Skin epidermis (tissue), 12 donors: ENCODE measurements at regions not wholly inside any gene's neighbourhood (a gene's known extent, or its start where the extent isn't known, plus 50 kb on each side); places are given as distances from the start of the nearest gene placed in this dataset.
"Not testable (repeated sequence)": the region's sequence is repeated elsewhere in the genome, so short reads cannot be mapped to it uniquely, and the experiment has no call there.

Experiments
- H3K27ac ChIP-seq, 21 experiments: fragments of 200-600 bp; sonication (generic) in 11 of 21; one replicate each; pipeline ENCODE4 v1.5.0; 2020; ENCODE audit warnings: mild to moderate bottlenecking in 3 of 21, inconsistent platforms in 2 of 21, moderate library complexity in 2 of 21
- H3K4me3 ChIP-seq, 7 experiments: fragments of 200-600 bp; sonication (generic) in 2 of 7; one replicate each; pipeline ENCODE4 v1.5.0; 2020; ENCODE audit warnings: inconsistent platforms in 2 of 7, mild to moderate bottlenecking in 2 of 7, moderate library complexity in 1 of 7

- Histone ChIP-seq H3K27ac (no peak overlapping the region), H3K4me3 (no peak overlapping the region)
Observed at GRCh38 chr4:129917651-129918050, 821.7 kb downstream of the C4orf33 start.

GRCh38 chr4:129926936-129927335 is 831.0 kb downstream of the C4orf33 start:
- Histone ChIP-seq H3K4me3 (no peak overlapping the region), H3K27ac (no peak overlapping the region)

GRCh38 chr4:129929052-129929451 is 833.1 kb downstream of the C4orf33 start:
- Histone ChIP-seq H3K27ac (no peak overlapping the region), H3K4me3 (no peak overlapping the region)

- Histone ChIP-seq H3K27ac (no peak overlapping the region), H3K4me3 (no peak overlapping the region)
Observed at GRCh38 chr4:129929984-129930383, 834.0 kb downstream of the C4orf33 start.

GRCh38 chr4:129950217-129950616 is 854.3 kb downstream of the C4orf33 start:
- H3K4me3 ChIP-seq: no peak overlapping the region
- H3K27ac ChIP-seq: no peak overlapping the region

GRCh38 chr4:129966175-129966574 is 870.2 kb downstream of the C4orf33 start:
- H3K27ac ChIP-seq: no peak overlapping the region
- no peak overlapping the region for H3K4me3 ChIP-seq

GRCh38 chr4:129968366-129968765 is 872.4 kb downstream of the C4orf33 start:
- H3K4me3 ChIP-seq: no peak overlapping the region
- no peak overlapping the region for H3K27ac ChIP-seq

GRCh38 chr4:129968778-129969177 is 872.8 kb downstream of the C4orf33 start:
- H3K27ac ChIP-seq: no peak overlapping the region

GRCh38 chr4:129970801-129971200 is 874.8 kb downstream of the C4orf33 start:
- Histone ChIP-seq H3K4me3 (no peak overlapping the region), H3K27ac (no peak overlapping the region)

More at GRCh38 chr4:129968778-129969177, 872.8 kb downstream of the C4orf33 start:
- H3K4me3 ChIP-seq: no peak overlapping the region

GRCh38 chr4:129971419-129971818 is 875.5 kb downstream of the C4orf33 start:
- no peak overlapping the region for H3K4me3 ChIP-seq

GRCh38 chr4:129972257-129972656 is 876.3 kb downstream of the C4orf33 start:
- Histone ChIP-seq H3K4me3 (no peak overlapping the region), H3K27ac (no peak overlapping the region)

More at GRCh38 chr4:129971419-129971818, 875.5 kb downstream of the C4orf33 start:
- H3K27ac ChIP-seq: no peak overlapping the region

- no peak overlapping the region for H3K27ac ChIP-seq
- H3K4me3 ChIP-seq: no peak overlapping the region
Observed at GRCh38 chr4:129974730-129975129, 878.8 kb downstream of the C4orf33 start.

GRCh38 chr4:129978315-129978714 is 882.4 kb downstream of the C4orf33 start:
- H3K27ac ChIP-seq: no peak overlapping the region
- H3K4me3 ChIP-seq: no peak overlapping the region

- Histone ChIP-seq H3K4me3 (no peak overlapping the region), H3K27ac (no peak overlapping the region)
Observed at GRCh38 chr4:129988957-129989356, 893.0 kb downstream of the C4orf33 start.

GRCh38 chr4:129994715-129995114 is 898.8 kb downstream of the C4orf33 start:
- Histone ChIP-seq H3K4me3 (no peak overlapping the region), H3K27ac (no peak overlapping the region)

- Histone ChIP-seq H3K27ac (no peak overlapping the region), H3K4me3 (no peak overlapping the region)
Observed at GRCh38 chr4:129998436-129999150, 902.6 kb downstream of the C4orf33 start.

GRCh38 chr4:129999156-129999555 is 903.2 kb downstream of the C4orf33 start:
- H3K27ac ChIP-seq: no peak overlapping the region

GRCh38 chr4:130008461-130008860 is 912.5 kb downstream of the C4orf33 start:
- Histone ChIP-seq H3K27ac (no peak overlapping the region), H3K4me3 (no peak overlapping the region)

More at GRCh38 chr4:129999156-129999555, 903.2 kb downstream of the C4orf33 start:
- H3K4me3 ChIP-seq: no peak overlapping the region

- H3K4me3 ChIP-seq, H3K27ac ChIP-seq: not testable (repeated sequence)
Observed at GRCh38 chr4:130012806-130013205, 916.9 kb downstream of the C4orf33 start.

GRCh38 chr4:130021706-130022105 is 925.8 kb downstream of the C4orf33 start:
- no peak overlapping the region for H3K27ac ChIP-seq
- no peak overlapping the region for H3K4me3 ChIP-seq

GRCh38 chr4:130023088-130023487 is 927.1 kb downstream of the C4orf33 start:
- Histone ChIP-seq H3K4me3 (no peak overlapping the region), H3K27ac (no peak overlapping the region)

- Histone ChIP-seq H3K4me3 (no peak overlapping the region), H3K27ac (no peak overlapping the region)
Observed at GRCh38 chr4:130025701-130026100, 929.7 kb downstream of the C4orf33 start.
